ENCODE measurements at regions not wholly inside any gene's neighbourhood (a gene's known extent, or its start where the extent isn't known, plus 50 kb on each side); places are given as distances from the start of the nearest gene placed in this dataset.

GRCh38 chr15:23514484-23514883 is 51.0 kb upstream of the MKRN3 start:
- DNase-seq (ENCODE audit: low read depth) = no peak

GRCh38 chr15:23506762-23507161 is 58.7 kb upstream of the MKRN3 start:
- no peak for DNase-seq (ENCODE audit: low read depth)

- no peak for DNase-seq (ENCODE audit: low read depth)
Observed at GRCh38 chr15:23503980-23504379, 56.9 kb upstream of the GOLGA6L2 start.

- no peak for DNase-seq (ENCODE audit: low read depth)
Observed at GRCh38 chr15:23503576-23503975, 56.5 kb upstream of the GOLGA6L2 start.

GRCh38 chr15:23497710-23498111 is 50.7 kb upstream of the GOLGA6L2 start:
- peak; percentile 12 for DNase-seq (ENCODE audit: low read depth)

All from M059J (cell line).